ENCODE measurements at regions not wholly inside any gene's neighbourhood (a gene's known extent, or its start where the extent isn't known, plus 50 kb on each side); places are given as distances from the start of the nearest gene placed in this dataset.

DNA sequence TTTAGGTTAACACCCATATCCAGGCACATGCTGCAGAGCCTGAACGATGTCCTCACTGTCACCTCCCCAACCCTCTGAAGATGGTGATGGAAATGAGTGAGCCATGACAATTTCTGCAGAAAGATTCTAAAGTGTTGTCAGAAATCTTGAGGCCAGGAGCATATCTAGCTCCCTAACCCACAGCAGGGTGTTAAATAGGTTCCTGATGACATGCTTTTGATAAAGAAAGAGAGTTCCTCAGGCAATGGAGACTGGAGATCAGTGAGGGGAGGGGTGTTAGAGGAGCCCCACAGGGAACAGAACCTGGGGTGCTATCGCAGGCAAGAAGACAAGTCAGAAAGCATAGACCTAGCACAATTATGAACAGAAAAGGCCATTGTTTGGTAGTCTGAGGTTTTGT is 95.7 kb downstream of the ENC1 start:
- H3K36me3 ChIP-seq (ENCODE audit: control insufficient read depth, insufficient read depth, low read length), result no peaks in the 10 kb centered on the region
- H3K27ac ChIP-seq (ENCODE audit: low read depth, low read length), result no peak overlapping the region
- no peak overlapping the region for H3K9ac ChIP-seq (ENCODE audit: low read length)
- no peak overlapping the region for H3K4me3 ChIP-seq (ENCODE audit: low read length)
- no peaks in the 10 kb centered on the region for H3K4me1 ChIP-seq (ENCODE audit: control insufficient read depth, insufficient read depth, low read length)
- H3K27me3 ChIP-seq (ENCODE audit: control insufficient read depth, insufficient read depth, low read length), result no peaks in the 10 kb centered on the region

DNA sequence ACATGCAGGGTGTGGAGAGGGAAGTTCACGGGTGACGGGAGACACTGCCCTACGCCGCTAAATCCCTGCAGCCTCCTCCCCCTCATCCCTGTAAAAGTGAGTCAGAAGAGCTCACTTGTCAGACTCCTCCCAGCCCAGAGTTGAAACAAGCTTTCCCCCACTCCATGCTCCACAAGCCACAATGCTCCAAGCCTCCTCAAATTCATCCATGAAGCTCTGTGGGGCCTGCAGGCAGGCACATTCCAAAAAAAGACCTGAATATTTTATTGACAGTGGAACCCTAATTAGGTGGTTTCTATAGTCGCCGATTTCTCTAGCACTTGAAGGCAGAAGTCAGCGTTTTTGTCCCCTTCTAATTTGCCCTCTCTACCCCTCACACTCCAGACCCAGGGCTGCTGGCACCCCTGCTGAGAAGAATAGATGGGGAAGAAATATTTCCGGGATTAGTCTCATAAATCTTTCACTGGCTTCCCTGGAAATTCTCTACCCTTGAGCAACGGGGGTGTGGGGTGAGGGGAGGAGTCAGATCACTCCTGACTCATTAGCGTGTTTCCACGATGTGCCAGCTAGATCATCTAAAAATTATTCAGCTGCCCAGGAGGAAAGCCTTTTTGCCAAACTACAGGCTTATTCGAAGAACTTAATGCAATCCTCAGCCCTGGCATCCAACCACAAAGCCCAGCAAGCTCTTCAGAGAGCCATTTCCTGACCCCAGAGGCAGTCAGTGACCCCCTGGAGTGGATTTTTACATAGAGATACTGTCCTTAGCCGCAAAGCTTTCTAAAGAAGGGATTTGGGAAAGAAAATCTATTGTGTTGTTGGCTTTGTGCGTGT is 97.1 kb downstream of the ENC1 start:
- Histone ChIP-seq H3K27me3 (ENCODE audit: control insufficient read depth, insufficient read depth, low read length) (no peaks in the 10 kb centered on the region), H3K4me3 (ENCODE audit: low read length) (no peak overlapping the region), H3K27ac (ENCODE audit: low read depth, low read length) (no peak overlapping the region)

DNA sequence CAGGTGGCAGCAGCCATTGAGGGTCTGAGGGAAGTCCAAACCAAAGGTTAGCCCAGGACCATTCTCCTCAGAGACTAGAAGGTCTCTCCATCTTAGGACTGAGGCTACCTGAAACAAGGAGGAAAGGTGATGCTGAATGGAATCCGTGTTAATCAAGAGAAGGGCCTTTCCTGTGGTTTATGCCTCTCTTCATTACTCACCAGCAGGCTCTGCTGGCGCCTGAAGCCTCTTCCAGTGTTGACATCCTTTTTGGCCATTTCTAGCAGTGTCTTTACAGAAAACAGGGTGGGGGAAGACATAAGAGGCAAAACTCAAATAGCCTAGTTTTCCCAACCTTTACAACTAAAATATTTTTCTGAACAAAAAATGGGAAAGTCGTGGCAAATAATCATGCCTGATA is 98.0 kb downstream of the ENC1 start:
- no peak overlapping the region for H3K27ac ChIP-seq (ENCODE audit: low read depth, low read length)
- H3K4me3 ChIP-seq (ENCODE audit: low read length), result no peak overlapping the region
- no peaks in the 10 kb centered on the region for H3K4me1 ChIP-seq (ENCODE audit: control insufficient read depth, insufficient read depth, low read length)
- H3K36me3 ChIP-seq (ENCODE audit: control insufficient read depth, insufficient read depth, low read length), result no peaks in the 10 kb centered on the region
- H3K27me3 ChIP-seq (ENCODE audit: control insufficient read depth, insufficient read depth, low read length), result no peaks in the 10 kb centered on the region
- H3K9ac ChIP-seq (ENCODE audit: low read length), result no peak overlapping the region

More for the DNA sequence above, 97.1 kb downstream of the ENC1 start:
- H3K9ac ChIP-seq (ENCODE audit: low read length), result no peak overlapping the region
- H3K36me3 ChIP-seq (ENCODE audit: control insufficient read depth, insufficient read depth, low read length), result no peaks in the 10 kb centered on the region
- no peaks in the 10 kb centered on the region for H3K4me1 ChIP-seq (ENCODE audit: control insufficient read depth, insufficient read depth, low read length)

DNA sequence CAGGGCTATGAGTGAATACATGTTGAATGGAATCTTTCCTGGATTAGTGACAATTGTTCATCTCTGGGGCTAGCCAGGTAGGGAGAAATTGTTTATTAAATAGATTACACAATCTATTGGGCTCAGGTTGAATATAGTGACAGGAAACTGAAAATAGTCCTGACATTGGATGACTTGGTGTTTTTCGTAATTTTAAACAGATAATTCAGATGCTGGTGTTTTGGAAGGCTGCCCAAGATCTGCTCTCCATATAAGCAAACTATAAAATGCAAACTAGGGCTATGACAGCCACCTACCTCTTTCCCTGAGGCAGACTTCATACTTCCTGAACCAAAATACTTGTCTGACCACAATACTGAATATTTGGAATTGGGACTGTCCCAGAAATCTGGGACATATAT is 99.1 kb downstream of the ENC1 start:
- Histone ChIP-seq H3K36me3 (ENCODE audit: control insufficient read depth, insufficient read depth, low read length) (no peaks in the 10 kb centered on the region), H3K27me3 (ENCODE audit: control insufficient read depth, insufficient read depth, low read length) (no peaks in the 10 kb centered on the region), H3K4me1 (ENCODE audit: control insufficient read depth, insufficient read depth, low read length) (no peaks in the 10 kb centered on the region)

DNA sequence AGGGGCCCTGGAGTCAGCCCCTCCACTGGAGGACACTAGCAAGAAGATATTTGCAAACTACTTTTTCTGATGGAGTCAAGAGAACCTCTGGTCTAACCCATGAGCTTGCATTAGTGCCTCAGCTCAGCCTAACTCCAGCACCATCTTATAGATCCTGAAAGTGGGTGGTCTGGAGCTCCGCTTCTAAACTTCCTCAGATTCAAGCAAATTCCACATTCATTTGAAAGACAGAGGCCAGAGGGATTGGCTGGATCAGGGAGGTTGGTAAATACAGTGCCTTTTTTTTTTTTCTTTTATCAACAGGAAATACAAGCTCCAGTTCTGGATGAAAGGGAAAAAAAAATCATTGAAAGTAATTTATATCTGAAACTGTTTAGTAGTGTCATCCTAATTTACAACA is 99.9 kb downstream of the ENC1 start:
- Histone ChIP-seq H3K27ac (ENCODE audit: low read depth, low read length) (no peak overlapping the region), H3K27me3 (ENCODE audit: control insufficient read depth, insufficient read depth, low read length) (no peaks in the 10 kb centered on the region), H3K4me3 (ENCODE audit: low read length) (no peak overlapping the region), H3K9ac (ENCODE audit: low read length) (no peak overlapping the region), H3K36me3 (ENCODE audit: control insufficient read depth, insufficient read depth, low read length) (no peaks in the 10 kb centered on the region), H3K4me1 (ENCODE audit: control insufficient read depth, insufficient read depth, low read length) (no peaks in the 10 kb centered on the region)

More for the DNA sequence above, 99.1 kb downstream of the ENC1 start:
- no peak overlapping the region for H3K9ac ChIP-seq (ENCODE audit: low read length)
- no peak overlapping the region for H3K27ac ChIP-seq (ENCODE audit: low read depth, low read length)
- no peak overlapping the region for H3K4me3 ChIP-seq (ENCODE audit: low read length)

DNA sequence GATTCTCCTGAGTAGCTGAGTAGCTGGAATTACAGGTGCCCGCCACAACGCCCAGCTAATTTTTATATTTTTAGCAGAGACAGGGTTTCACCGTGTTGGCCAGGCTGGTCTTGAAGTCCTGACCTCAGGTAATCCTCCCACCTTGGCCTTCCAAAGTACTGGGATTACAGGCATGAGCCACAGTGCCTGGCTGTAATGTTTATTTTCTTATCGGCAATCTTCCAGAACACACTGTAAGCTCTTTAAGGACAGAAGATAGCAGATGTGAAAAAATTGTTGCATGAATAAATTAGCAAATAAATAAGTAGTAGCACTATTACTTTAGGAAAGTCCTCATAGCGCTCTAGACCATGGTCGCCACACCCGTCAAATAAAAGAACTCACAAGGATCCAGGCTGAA is 100.5 kb downstream of the ENC1 start:
- no peak overlapping the region for H3K9ac ChIP-seq (ENCODE audit: low read length)
- no peaks in the 10 kb centered on the region for H3K27me3 ChIP-seq (ENCODE audit: control insufficient read depth, insufficient read depth, low read length)
- no peaks in the 10 kb centered on the region for H3K4me1 ChIP-seq (ENCODE audit: control insufficient read depth, insufficient read depth, low read length)
- H3K4me3 ChIP-seq (ENCODE audit: low read length), result no peak overlapping the region
- H3K27ac ChIP-seq (ENCODE audit: low read depth, low read length), result no peak overlapping the region
- H3K36me3 ChIP-seq (ENCODE audit: control insufficient read depth, insufficient read depth, low read length), result no peaks in the 10 kb centered on the region

DNA sequence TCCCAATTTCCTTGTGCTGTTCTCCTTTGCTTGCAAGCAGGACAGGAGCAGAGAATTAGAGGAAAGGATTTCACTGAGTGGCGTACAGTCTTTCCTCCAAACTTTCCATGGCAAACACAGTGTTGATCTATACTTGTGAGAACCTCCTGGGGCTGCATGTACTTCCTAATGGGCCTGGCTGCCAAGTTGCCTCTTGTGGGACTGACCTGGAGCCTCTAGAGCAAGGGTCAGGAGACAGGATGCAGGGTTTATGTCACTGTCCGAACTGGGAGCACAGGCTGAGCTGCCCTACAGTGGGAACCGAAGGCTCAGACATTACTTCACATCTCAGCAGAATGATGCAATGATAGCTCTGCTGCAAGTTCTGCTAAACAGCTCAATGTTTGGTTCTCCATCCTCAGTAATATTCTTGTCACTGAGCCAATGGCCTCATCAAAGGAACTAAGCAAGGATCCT is 102.3 kb downstream of the ENC1 start:
- H3K27ac ChIP-seq (ENCODE audit: low read depth, low read length), result no peak overlapping the region

DNA sequence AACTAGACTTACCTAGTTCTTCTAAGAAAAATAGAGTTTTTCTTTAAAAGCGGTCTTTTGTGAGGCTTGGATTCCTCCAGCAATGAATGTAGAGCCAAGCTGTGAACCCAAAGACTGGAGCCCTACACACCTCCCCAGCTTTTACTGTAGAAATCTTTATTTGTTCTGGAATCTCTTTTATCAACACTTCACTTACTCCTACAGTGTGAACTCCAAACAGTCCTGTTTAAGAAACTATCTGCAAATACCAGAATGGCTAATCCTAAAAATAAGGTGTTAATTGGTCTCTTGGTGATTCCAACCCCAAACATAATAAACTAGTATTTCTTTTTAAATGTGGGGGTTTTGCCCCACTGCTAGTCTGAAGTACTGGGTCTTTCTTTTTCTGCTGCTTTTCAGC is 103.9 kb downstream of the ENC1 start:
- no peaks in the 10 kb centered on the region for H3K4me1 ChIP-seq (ENCODE audit: control insufficient read depth, insufficient read depth, low read length)
- H3K27me3 ChIP-seq (ENCODE audit: control insufficient read depth, insufficient read depth, low read length), result no peaks in the 10 kb centered on the region
- no peaks in the 10 kb centered on the region for H3K36me3 ChIP-seq (ENCODE audit: control insufficient read depth, insufficient read depth, low read length)
- no peak overlapping the region for H3K27ac ChIP-seq (ENCODE audit: low read depth, low read length)
- H3K4me3 ChIP-seq (ENCODE audit: low read length), result no peak overlapping the region
- no peak overlapping the region for H3K9ac ChIP-seq (ENCODE audit: low read length)

More for the DNA sequence above, 102.3 kb downstream of the ENC1 start:
- no peaks in the 10 kb centered on the region for H3K4me1 ChIP-seq (ENCODE audit: control insufficient read depth, insufficient read depth, low read length)
- H3K27me3 ChIP-seq (ENCODE audit: control insufficient read depth, insufficient read depth, low read length), result no peaks in the 10 kb centered on the region
- no peak overlapping the region for H3K4me3 ChIP-seq (ENCODE audit: low read length)
- no peak overlapping the region for H3K9ac ChIP-seq (ENCODE audit: low read length)
- H3K36me3 ChIP-seq (ENCODE audit: control insufficient read depth, insufficient read depth, low read length), result no peaks in the 10 kb centered on the region

DNA sequence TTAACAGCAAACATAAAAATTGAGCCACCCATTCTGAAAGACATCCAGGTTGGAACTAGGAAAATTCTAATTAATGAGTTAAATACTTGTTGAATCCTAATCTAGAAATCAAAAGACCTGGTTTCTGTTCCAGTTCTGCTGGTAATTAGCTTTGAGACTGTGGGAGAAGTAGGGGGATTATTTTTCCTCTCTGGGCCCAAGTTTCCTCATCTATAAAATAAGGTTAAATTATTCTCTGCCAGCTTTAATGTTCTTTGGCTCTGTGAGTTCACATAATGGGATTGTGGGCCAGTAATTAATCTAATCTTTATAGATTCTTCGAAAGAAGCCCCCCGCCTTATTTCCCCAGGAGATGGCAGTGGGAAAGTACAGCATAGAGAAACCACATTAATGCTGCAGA is 104.6 kb downstream of the ENC1 start:
- H3K9ac ChIP-seq (ENCODE audit: low read length), result no peak overlapping the region
- H3K4me3 ChIP-seq (ENCODE audit: low read length), result no peak overlapping the region
- H3K36me3 ChIP-seq (ENCODE audit: control insufficient read depth, insufficient read depth, low read length), result no peaks in the 10 kb centered on the region
- no peak overlapping the region for H3K27ac ChIP-seq (ENCODE audit: low read depth, low read length)
- H3K4me1 ChIP-seq (ENCODE audit: control insufficient read depth, insufficient read depth, low read length), result no peaks in the 10 kb centered on the region
- H3K27me3 ChIP-seq (ENCODE audit: control insufficient read depth, insufficient read depth, low read length), result no peaks in the 10 kb centered on the region

DNA sequence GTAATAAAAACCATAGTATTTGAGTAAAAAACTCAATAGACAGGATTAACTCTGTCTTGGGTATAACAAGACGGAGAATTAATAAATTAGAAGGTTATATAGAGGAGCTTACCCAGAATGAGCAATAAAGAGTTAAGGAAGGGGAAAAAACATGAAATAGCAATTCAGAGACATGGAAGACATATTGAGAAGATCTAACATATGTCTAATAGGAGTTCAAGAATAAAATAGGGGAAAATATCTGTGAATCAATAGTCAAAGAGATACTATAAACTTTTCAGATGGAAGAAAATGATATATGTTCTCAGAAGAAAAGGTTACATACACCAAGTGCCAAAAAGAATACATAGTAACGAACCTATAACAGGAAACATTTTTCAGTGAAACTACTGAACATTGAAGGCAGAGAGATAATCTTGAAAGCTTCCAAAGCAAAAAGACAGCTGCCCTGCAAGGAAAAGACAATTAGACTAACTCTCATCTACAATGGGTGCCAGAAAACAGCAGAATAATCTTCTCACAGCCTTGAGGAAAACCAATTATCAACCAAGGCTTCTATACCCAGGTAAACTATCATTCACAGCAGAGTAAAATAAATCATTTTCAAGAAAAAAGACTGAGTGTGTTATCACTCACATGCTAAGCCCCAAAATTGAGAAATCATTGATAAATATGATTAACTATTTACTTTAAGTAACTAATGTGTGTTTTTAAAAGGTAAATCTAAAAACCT is 106.0 kb downstream of the ENC1 start:
- H3K27me3 ChIP-seq (ENCODE audit: control insufficient read depth, insufficient read depth, low read length), result no peaks in the 10 kb centered on the region
- H3K36me3 ChIP-seq (ENCODE audit: control insufficient read depth, insufficient read depth, low read length), result no peaks in the 10 kb centered on the region
- no peak overlapping the region for H3K9ac ChIP-seq (ENCODE audit: low read length)
- H3K27ac ChIP-seq (ENCODE audit: low read depth, low read length), result no peak overlapping the region
- no peaks in the 10 kb centered on the region for H3K4me1 ChIP-seq (ENCODE audit: control insufficient read depth, insufficient read depth, low read length)
- no peak overlapping the region for H3K4me3 ChIP-seq (ENCODE audit: low read length)

DNA sequence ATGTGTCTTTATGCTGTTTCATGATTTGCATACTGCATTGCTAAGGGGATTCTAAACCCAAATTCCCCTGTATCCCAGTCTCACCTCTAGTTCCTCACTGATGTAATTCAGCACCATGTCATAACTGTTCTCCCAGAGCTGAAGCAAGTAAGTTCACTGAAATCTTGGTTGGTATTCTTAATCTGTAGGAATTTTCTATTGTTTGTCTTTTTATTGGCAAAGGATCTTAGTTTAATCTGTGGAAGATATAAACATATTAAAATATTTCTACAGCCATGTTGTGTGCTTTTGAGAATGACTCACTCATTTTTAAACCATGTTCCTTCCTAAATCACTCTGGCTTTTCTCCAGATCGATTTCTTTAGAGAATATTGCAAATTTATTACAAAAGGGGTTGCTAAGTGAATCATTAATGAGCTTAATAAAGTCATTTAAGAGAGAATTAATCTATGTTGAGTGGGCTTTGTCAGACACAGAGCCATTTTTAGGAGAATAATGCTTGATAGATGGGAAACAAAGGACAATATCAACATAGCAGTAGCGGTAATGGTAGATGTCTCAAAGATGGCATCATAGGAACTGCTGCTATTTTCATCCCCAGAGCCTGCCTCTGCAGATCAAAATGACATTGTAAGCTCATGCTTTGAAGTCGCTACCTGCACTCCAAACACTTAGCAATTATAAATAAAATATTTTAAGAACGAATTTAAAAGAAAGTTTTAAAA is 110.0 kb downstream of the ENC1 start:
- Histone ChIP-seq H3K4me1 (ENCODE audit: control insufficient read depth, insufficient read depth, low read length) (no peaks in the 10 kb centered on the region), H3K9ac (ENCODE audit: low read length) (no peak overlapping the region), H3K4me3 (ENCODE audit: low read length) (no peak overlapping the region), H3K27me3 (ENCODE audit: control insufficient read depth, insufficient read depth, low read length) (no peaks in the 10 kb centered on the region), H3K27ac (ENCODE audit: low read depth, low read length) (no peak overlapping the region), H3K36me3 (ENCODE audit: control insufficient read depth, insufficient read depth, low read length) (no peaks in the 10 kb centered on the region)

DNA sequence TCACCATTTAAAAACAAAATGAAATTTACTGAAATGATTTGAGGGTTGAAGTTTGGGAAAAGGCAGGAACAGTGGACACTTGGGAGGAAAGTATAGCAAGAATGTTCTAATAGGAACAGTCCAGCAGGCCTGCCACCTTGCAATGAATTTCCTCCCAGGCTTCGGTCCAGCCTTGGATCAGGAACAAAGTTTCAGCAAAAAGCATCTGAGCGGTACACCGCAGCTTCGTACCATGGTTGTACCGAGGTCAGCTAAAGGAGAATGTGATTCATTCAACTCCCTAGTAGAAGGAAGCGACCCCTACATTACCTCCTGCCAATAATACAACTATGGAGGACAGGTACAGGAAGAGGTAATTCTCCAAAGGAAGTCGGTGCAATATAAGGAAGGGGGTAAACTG is 111.4 kb downstream of the ENC1 start:
- H3K36me3 ChIP-seq (ENCODE audit: control insufficient read depth, insufficient read depth, low read length), result no peaks in the 10 kb centered on the region
- H3K9ac ChIP-seq (ENCODE audit: low read length), result no peak overlapping the region
- H3K27ac ChIP-seq (ENCODE audit: low read depth, low read length), result no peak overlapping the region
- H3K4me1 ChIP-seq (ENCODE audit: control insufficient read depth, insufficient read depth, low read length), result no peaks in the 10 kb centered on the region
- H3K4me3 ChIP-seq (ENCODE audit: low read length), result no peak overlapping the region
- H3K27me3 ChIP-seq (ENCODE audit: control insufficient read depth, insufficient read depth, low read length), result no peaks in the 10 kb centered on the region

Measured in rectal smooth muscle tissue (tissue), 1 donor.